ENCODE measurements at regions not wholly inside any gene's neighbourhood (a gene's known extent, or its start where the extent isn't known, plus 50 kb on each side); places are given as distances from the start of the nearest gene placed in this dataset.
"Not testable (repeated sequence)": the region's sequence is repeated elsewhere in the genome, so short reads cannot be mapped to it uniquely, and the experiment has no call there.

GRCh38 chrX:12060489-12061260 lies 77.6 kb upstream of the FRMPD4 start:
- DNase-seq, result no peak

GRCh38 chrX:12065251-12065650 lies 73.0 kb upstream of the FRMPD4 start:
- peak; percentile 35 for DNase-seq

- peak; percentile 1 for DNase-seq
Measured at GRCh38 chrX:12076046-12076445, 62.2 kb upstream of the FRMPD4 start.

GRCh38 chrX:12080265-12080664 lies 58.0 kb upstream of the FRMPD4 start:
- peak; percentile 31 for DNase-seq

GRCh38 chrX:12082959-12083358 lies 55.3 kb upstream of the FRMPD4 start:
- DNase-seq, result not testable (repeated sequence)
